ENCODE measurements at regions not wholly inside any gene's neighbourhood (a gene's known extent, or its start where the extent isn't known, plus 50 kb on each side); places are given as distances from the start of the nearest gene placed in this dataset.

DNA sequence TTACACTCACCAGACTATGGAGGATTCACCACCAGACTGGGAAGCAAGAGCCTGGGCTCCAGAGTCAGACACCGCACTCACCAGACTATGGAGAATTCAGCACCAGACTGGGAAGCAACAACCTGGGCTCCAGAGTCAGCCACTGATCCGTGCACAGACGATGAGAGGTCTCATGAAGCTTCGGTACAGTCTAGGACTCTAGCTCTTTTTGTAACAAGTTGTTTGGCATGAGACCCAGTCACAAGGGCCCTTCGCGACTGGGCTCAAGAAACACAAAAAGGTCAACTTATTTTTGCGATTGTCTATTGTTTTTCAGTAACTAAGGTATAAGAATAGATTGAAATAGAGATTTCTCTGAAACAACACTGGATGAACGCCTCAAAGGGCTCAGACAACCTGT is 192.7 kb upstream of the ADAMTSL1 start:
- no TSS peak for BruUV-seq (replicated peaks)
- Histone ChIP-seq H3K4me1 (ENCODE audit: control insufficient read depth, insufficient read depth, low read length) (no peaks in the 10 kb centered on the region), H4K20me1 (ENCODE audit: insufficient read depth, low read length) (no peaks in the 10 kb centered on the region), H3K23ac (ENCODE audit: low read depth, low read length) (no peak overlapping the region), H3K56ac (ENCODE audit: extremely low read depth, insufficient read depth, low read length) (no peak overlapping the region), H3K4me2 (ENCODE audit: low read depth, low read length) (no peak overlapping the region), H4K91ac (ENCODE audit: insufficient read depth, low read depth, low read length) (no peak overlapping the region), H3K27ac (ENCODE audit: insufficient read depth, low read length) (no peak overlapping the region), H2AFZ (replicated peaks; ENCODE audit: low read length, poor library complexity) (no peak overlapping the region), H3K27me3 (ENCODE audit: control insufficient read depth, insufficient read depth, low read length) (no peaks in the 10 kb centered on the region), H3K4me3 (ENCODE audit: insufficient read depth, low read depth, low read length) (no peak overlapping the region), H2BK5ac (ENCODE audit: low read depth, low read length, poor library complexity, severe bottlenecking) (no peak overlapping the region), H2BK20ac (ENCODE audit: low read depth, low read length) (no peak overlapping the region), H4K8ac (ENCODE audit: low read depth in 2 of 2, low read length in 2 of 2) (no peak overlapping the region), H3K4ac (ENCODE audit: low read depth, low read length) (no peak overlapping the region), H2BK15ac (ENCODE audit: low read depth, low read length) (no peak overlapping the region), H3K79me1 (ENCODE audit: low read depth in 1 of 2, low read length in 2 of 2) (no peaks in the 10 kb centered on the region), H3K9me1 (ENCODE audit: insufficient read depth, low read length) (no peaks in the 10 kb centered on the region), H3K14ac (replicated peaks; ENCODE audit: low read depth, low read length) (no peak overlapping the region), H2BK120ac (ENCODE audit: low read depth, low read length) (no peak overlapping the region), H3K36me3 (ENCODE audit: control insufficient read depth, insufficient read depth, low read length) (no peaks in the 10 kb centered on the region), H2AK5ac (ENCODE audit: low read depth, low read length) (no peak overlapping the region), H4K5ac (ENCODE audit: low read depth, low read length) (no peak overlapping the region), H2AK9ac (replicated peaks; ENCODE audit: low read depth, low read length, poor library complexity) (no peak overlapping the region), H3K9ac (ENCODE audit: low read depth, low read length) (no peak overlapping the region), H3K18ac (ENCODE audit: low read depth, low read length) (no peak overlapping the region), H3K9me3 (ENCODE audit: control insufficient read depth, insufficient read depth, low read length) (no peaks in the 10 kb centered on the region)
- ChIA-PET POLR2A (ENCODE audit: unreplicated experiment) (no interaction called here), CTCF (no interaction called here)
- in situ Hi-C loops (cut with MboI; ENCODE audit: low sequenced_read_pairs) (no loop called here), intact Hi-C loops (cut with micrococcal nuclease) (no loop called here), dilution Hi-C loops (cut with HindIII; ENCODE audit: low sequenced_read_pairs, unreplicated experiment) (no loop called here)
- no peak for TF ChIP-seq RAD21 (IDR thresholded peaks at IDR 0.05; ENCODE audit: low read length)
- TF ChIP-seq MXI1 (IDR thresholded peaks at IDR 0.05; ENCODE audit: borderline replicate concordance, low read depth, low read length): no peak
- no peak for TF ChIP-seq CTCF (conservative IDR thresholded peaks at IDR 0.05; ENCODE audit: low read depth, low read length)
- no peak for TF ChIP-seq NFE2L2 (IDR thresholded peaks at IDR 0.05; ENCODE audit: low read depth, low read length)
- TF ChIP-seq, protein P1, sequence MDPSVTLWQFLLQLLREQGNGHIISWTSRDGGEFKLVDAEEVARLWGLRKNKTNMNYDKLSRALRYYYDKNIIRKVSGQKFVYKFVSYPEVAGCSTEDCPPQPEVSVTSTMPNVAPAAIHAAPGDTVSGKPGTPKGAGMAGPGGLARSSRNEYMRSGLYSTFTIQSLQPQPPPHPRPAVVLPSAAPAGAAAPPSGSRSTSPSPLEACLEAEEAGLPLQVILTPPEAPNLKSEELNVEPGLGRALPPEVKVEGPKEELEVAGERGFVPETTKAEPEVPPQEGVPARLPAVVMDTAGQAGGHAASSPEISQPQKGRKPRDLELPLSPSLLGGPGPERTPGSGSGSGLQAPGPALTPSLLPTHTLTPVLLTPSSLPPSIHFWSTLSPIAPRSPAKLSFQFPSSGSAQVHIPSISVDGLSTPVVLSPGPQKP (IDR thresholded peaks at IDR 0.05; ENCODE audit: borderline replicate concordance, low read depth, low read length): no peak
- no peak for TF ChIP-seq FOS (IDR thresholded peaks at IDR 0.05; ENCODE audit: low read depth, low read length)
- TF ChIP-seq MAZ (IDR thresholded peaks at IDR 0.05; ENCODE audit: borderline replicate concordance, low read depth, low read length): no peak
- no peak for TF ChIP-seq BHLHE40 (IDR thresholded peaks at IDR 0.05; ENCODE audit: low read depth, low read length)
- TF ChIP-seq POLR2A (IDR thresholded peaks at IDR 0.05; ENCODE audit: low read depth, low read length): no peak
- no peak for TF ChIP-seq CEBPB (IDR thresholded peaks at IDR 0.05; ENCODE audit: low read depth, low read length)
- no peak for TF ChIP-seq RFX5 (IDR thresholded peaks at IDR 0.05; ENCODE audit: low read depth, low read length)
- TF ChIP-seq SMC3 (IDR thresholded peaks at IDR 0.05; ENCODE audit: low read depth, low read length): no peak
- TF ChIP-seq MAFK (IDR thresholded peaks at IDR 0.05; ENCODE audit: low read depth, low read length): no peak
- TF ChIP-seq, protein P2, sequence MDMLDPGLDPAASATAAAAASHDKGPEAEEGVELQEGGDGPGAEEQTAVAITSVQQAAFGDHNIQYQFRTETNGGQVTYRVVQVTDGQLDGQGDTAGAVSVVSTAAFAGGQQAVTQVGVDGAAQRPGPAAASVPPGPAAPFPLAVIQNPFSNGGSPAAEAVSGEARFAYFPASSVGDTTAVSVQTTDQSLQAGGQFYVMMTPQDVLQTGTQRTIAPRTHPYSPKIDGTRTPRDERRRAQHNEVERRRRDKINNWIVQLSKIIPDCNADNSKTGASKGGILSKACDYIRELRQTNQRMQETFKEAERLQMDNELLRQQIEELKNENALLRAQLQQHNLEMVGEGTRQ (IDR thresholded peaks at IDR 0.05; ENCODE audit: low read depth, low read length): no peak
- TF ChIP-seq RCOR1 (IDR thresholded peaks at IDR 0.05; ENCODE audit: insufficient replicate concordance, low read length): no peak
- TF ChIP-seq CHD1 (IDR thresholded peaks at IDR 0.05; ENCODE audit: low read depth, low read length): no peak
- DNase-seq (no peak), ATAC-seq (ENCODE audit: low read depth) (no peak)
- 89% methylated on average over 3 of the region's 8 CpGs; no CpG with 5 or more reads in 1 of the 2 experiments for WGBS, 2 experiments (ENCODE audit: extremely low coverage in 2 of 2, insufficient read length in 1 of 2)
